Stimulated activated CD8-positive, alpha-beta memory T cell treated with anti-CD3 and anti-CD28 coated beads, Interleukin-12 subunit alpha, Interleukin-12 subunit beta, amount 100 ng/mL, for 1 hour (primary cell): ENCODE measurements at regions not wholly inside any gene's neighbourhood (a gene's known extent, or its start where the extent isn't known, plus 50 kb on each side); places are given as distances from the start of the nearest gene placed in this dataset.
"Not testable (repeated sequence)": the region's sequence is repeated elsewhere in the genome, so short reads cannot be mapped to it uniquely, and the experiment has no call there.

Source experiments
- DNase-seq: peaks from one replicate; pipeline ENCODE4 v3.0.0-alpha.2; 2020; ENCODE audit warnings: low read depth

DNA sequence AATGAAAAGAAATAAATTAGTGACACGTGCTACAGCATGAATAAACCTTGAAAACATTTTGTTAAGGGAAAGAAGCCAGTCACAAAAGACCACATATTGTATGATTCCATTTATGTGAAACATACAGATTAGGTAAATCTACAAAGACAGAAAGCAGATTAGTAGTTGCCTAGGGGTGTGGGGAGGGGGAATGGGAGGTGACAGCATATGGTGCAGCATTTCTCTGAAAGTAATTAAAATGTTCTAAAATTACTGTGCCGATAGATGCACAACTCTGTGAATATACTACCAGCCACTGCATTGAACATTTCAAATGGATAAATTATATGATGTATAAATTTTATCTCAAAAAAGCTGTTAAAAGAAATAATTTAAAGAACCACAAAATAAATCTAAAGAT, 161.0 kb downstream of the TRIB2 start:
- DNase-seq = no peak

- DNase-seq = no peak
Measured at GRCh38 chr2:12879649-12880048, 162.9 kb downstream of the TRIB2 start.

GRCh38 chr2:12881952-12882351, 165.2 kb downstream of the TRIB2 start:
- no peak for DNase-seq

DNA sequence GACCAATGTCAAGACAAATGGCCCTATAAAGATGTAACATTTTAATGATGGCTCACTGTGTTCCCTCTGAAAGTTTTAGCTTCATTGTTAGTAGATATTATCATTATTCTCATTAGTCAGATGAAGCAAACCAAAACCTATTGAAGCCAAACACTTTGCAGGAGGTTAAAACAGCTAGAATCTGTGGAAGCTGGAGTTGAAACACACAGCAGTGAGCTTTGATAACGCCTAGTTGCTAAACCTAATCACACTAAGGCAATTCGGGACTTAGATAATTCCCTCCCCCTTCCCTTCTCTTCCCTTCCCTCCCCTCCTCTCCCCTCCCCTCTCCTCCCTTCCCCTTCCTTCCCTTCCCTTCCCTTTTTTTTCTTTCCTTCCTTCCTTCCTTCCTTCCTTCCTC, 165.7 kb downstream of the TRIB2 start:
- DNase-seq = no peak

- no peak for DNase-seq
Measured at GRCh38 chr2:12883906-12884305, 167.2 kb downstream of the TRIB2 start.

DNA sequence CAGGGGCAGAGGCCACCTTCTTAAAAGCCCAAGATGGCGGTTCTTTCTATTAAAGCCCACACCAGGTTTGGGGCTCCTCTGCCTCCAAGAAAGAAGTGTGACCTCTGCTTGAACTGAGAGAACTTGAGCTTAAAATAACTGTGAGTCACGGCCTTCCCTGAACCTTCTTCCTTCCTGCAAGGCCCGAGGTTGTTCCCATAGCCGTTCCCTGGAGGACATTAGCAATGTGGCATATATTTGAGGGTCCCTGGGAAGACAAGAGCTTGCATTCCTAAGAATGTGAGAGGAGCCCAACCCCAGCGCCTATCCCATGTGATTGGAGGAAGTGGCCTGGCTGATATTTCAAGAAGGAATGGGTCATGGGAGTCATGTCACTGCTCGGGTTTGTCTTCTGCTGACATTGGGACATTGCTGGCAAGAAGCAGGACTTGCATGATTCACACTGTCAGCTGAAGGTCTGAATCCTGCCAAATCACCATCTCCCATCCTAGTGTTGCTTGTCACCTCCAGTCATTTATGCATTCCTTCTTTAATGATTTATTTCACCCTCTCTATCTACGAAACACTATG, 168.1 kb downstream of the TRIB2 start:
- no peak for DNase-seq

- no peak for DNase-seq
Measured at GRCh38 chr2:12890066-12890465, 173.3 kb downstream of the TRIB2 start.

GRCh38 chr2:12890481-12890991, 173.8 kb downstream of the TRIB2 start:
- DNase-seq = no peak

- no peak for DNase-seq
Measured at GRCh38 chr2:12895017-12895416, 178.3 kb downstream of the TRIB2 start.

- DNase-seq = no peak
Measured at GRCh38 chr2:12896318-12896982, 179.7 kb downstream of the TRIB2 start.

GRCh38 chr2:12897181-12897580, 180.4 kb downstream of the TRIB2 start:
- DNase-seq = no peak

DNA sequence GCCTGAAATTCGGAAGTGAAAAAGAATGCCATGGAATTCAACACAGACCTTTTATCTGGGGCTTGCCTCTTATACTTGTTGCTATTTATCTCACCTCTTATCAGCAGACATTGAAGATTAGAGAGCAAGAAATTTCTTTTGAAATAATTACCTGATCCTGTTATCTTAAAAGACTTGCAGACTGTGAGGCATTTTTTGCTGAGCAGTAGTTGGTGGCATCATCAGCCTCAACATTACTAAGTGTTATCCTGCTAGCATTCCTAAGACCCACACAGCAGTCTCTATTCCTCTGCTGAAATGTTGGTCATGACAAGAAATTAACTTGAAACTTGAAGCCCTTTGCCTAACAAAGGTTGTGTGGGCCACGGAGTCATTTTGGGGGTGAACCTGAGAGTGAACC, 186.5 kb downstream of the TRIB2 start:
- DNase-seq = no peak

- DNase-seq = no peak
Measured at GRCh38 chr2:12910431-12910830, 193.7 kb downstream of the TRIB2 start.

GRCh38 chr2:12915787-12916186, 199.1 kb downstream of the TRIB2 start:
- no peak for DNase-seq

DNA sequence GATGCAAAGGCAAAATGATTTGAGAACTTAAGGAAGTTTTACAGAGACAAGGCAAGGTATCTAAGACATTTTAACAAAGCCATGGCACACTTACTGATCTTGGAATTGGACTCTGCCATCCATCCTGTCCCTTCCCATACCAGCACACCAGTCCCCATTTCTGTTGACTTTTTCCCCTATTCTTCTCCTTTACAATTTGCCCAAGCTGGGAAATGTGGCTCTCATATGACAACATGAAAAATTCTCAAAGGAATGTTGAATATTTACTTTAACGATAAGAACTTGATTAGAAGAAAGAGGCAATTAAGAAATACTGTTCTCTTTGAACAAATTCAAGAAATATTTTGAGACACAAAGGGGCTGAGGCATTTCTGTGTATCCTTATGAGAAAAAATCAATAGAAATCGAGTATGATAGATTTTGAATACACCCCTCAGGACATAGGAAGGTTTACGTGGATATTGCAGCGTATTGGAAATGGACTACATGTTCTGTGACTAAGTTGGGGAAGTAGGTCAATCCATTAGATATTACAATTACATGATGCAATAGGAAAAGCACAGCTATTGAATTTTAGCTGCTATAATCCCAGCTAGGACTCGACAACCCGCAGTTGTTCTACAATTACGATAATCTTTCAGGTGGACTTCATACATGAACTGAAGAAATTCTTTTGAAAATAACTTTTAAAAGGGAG, 201.6 kb downstream of the TRIB2 start:
- DNase-seq = no peak

GRCh38 chr2:12918835-12919445, 202.2 kb downstream of the TRIB2 start:
- DNase-seq = no peak

DNA sequence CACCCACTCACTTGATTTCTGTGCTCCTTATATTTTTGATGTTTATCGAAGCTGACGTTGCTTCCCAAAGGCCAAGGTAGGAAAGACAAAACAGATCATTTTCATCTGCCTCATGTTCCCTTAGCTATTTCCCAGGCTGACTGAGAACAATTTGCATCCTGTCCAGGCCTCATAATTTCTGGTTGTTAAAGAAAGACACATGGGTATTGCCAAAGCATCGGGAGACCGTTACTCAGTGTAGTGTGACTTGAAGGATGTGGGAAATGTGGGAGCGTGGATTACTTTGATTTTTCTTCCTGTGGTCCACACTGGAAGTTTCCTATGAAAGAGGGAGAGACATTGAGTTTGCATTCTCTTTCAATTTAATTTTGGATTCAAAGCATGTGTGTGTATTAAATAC, 204.6 kb downstream of the TRIB2 start:
- no peak for DNase-seq

- no peak for DNase-seq
Measured at GRCh38 chr2:12923907-12924610, 207.3 kb downstream of the TRIB2 start.

GRCh38 chr2:12926641-12927040, 209.9 kb downstream of the TRIB2 start:
- not testable (repeated sequence) for DNase-seq

DNA sequence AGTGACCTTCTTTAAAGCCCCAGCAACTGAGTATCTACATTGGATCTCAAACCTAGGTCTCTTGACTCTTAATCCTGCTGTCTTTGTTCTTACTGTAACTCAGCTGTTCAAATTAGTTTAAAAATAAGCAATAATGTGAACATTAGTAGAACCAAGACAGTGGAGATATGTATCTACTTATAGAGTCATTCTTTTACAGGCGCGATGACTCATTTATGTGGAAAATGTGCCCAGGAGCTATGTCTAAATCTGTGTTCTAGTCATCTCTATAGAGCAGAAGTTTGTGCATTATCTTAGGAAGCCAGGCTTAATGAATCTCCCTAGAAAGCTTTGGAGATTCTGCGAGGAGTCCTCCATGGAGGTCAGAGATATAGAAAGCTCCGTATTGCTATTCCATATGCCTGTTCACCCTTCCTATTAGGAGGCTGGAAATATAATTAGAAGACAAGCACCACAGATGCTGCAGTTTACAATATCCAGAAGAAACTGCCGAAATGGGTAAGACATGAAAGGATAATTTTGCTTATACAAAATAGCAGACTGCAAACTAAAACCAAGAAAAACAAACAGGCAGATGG, 211.6 kb downstream of the TRIB2 start:
- no peak for DNase-seq

GRCh38 chr2:12928775-12929401, 212.2 kb downstream of the TRIB2 start:
- DNase-seq = no peak
